Activated T-cell treated with anti-CD3 and anti-CD28 coated beads for 48 hours (primary cell): ENCODE measurements at regions not wholly inside any gene's neighbourhood (a gene's known extent, or its start where the extent isn't known, plus 50 kb on each side); places are given as distances from the start of the nearest gene placed in this dataset.

ENCODE experiments used
- DNase-seq: peaks from one replicate; pipeline ENCODE4 v3.0.0-alpha.2; 2020; ENCODE audit warnings: low read depth

- DNase-seq: no peak
Observed at GRCh38 chr6:113301651-113302050, 555.5 kb upstream of the MARCKS start.

GRCh38 chr6:113304116-113304515 lies 553.0 kb upstream of the MARCKS start:
- no peak for DNase-seq

- peak; percentile 4 for DNase-seq
Observed at GRCh38 chr6:113306552-113307145, 550.5 kb upstream of the MARCKS start.

GRCh38 chr6:113308266-113308665 lies 548.9 kb upstream of the MARCKS start:
- DNase-seq: no peak

GRCh38 chr6:113313841-113314240 lies 543.3 kb upstream of the MARCKS start:
- DNase-seq: no peak

- no peak for DNase-seq
Observed at GRCh38 chr6:113315165-113315564, 542.0 kb upstream of the MARCKS start.

- no peak for DNase-seq
Observed at GRCh38 chr6:113315879-113316278, 541.3 kb upstream of the MARCKS start.

- no peak for DNase-seq
Observed at GRCh38 chr6:113317442-113317841, 539.7 kb upstream of the MARCKS start.

- DNase-seq: no peak
Observed at GRCh38 chr6:113317891-113318574, 539.1 kb upstream of the MARCKS start.

GRCh38 chr6:113318575-113318917 lies 538.6 kb upstream of the MARCKS start:
- no peak for DNase-seq

- DNase-seq: no peak
Observed at GRCh38 chr6:113320653-113321052, 536.5 kb upstream of the MARCKS start.

GRCh38 chr6:113326781-113327180 lies 530.4 kb upstream of the MARCKS start:
- DNase-seq: no peak

- DNase-seq: no peak
Observed at GRCh38 chr6:113328886-113329381, 528.2 kb upstream of the MARCKS start.

GRCh38 chr6:113329942-113330635 lies 527.1 kb upstream of the MARCKS start:
- no peak for DNase-seq

GRCh38 chr6:113330636-113330946 lies 526.6 kb upstream of the MARCKS start:
- DNase-seq: no peak

- no peak for DNase-seq
Observed at GRCh38 chr6:113331021-113331420, 526.1 kb upstream of the MARCKS start.

- DNase-seq: no peak
Observed at GRCh38 chr6:113338644-113339043, 518.5 kb upstream of the MARCKS start.

GRCh38 chr6:113339209-113339608 lies 517.9 kb upstream of the MARCKS start:
- no peak for DNase-seq

- no peak for DNase-seq
Observed at GRCh38 chr6:113340371-113340770, 516.8 kb upstream of the MARCKS start.

GRCh38 chr6:113343940-113344339 lies 513.2 kb upstream of the MARCKS start:
- DNase-seq: no peak

GRCh38 chr6:113344969-113345368 lies 512.2 kb upstream of the MARCKS start:
- DNase-seq: no peak

GRCh38 chr6:113347436-113347835 lies 509.7 kb upstream of the MARCKS start:
- DNase-seq: no peak

GRCh38 chr6:113350461-113350860 lies 506.7 kb upstream of the MARCKS start:
- no peak for DNase-seq
